GM20000 (cell line): ENCODE measurements at regions not wholly inside any gene's neighbourhood (a gene's known extent, or its start where the extent isn't known, plus 50 kb on each side); places are given as distances from the start of the nearest gene placed in this dataset.

Experiments
- DNase-seq: peaks from one replicate; pipeline ENCODE4 v3.0.0; 2012; ENCODE audit warnings: low spot score
- TF ChIP-seq, protein P1 (sequence below): IDR thresholded peaks from 2 replicates; pipeline ENCODE4 v1.5.1; 2012; ENCODE audit warnings: mild to moderate bottlenecking, control low read depth; ENCODE audit errors: extremely low read depth, missing control alignments

DNA sequence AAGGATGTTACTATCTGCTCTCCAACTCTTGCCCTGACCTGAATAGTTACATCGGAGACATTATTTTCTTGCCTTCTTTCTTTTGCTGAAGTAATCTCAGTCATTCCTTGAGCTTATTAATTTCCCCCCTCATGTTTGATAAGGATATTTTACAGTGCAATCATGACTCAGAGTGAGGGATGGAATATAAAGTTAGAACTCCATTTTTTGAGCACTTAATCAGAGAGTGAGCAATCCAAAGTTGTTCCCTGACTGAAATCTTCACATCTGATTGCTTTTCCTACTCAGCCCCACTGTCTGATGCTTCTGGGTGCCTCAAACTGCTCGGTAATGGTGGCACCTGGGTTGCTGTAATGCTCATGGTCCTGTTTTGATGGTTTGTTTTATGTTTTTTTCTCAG, 142.7 kb upstream of the SEL1L start:
- TF ChIP-seq, protein P1, sequence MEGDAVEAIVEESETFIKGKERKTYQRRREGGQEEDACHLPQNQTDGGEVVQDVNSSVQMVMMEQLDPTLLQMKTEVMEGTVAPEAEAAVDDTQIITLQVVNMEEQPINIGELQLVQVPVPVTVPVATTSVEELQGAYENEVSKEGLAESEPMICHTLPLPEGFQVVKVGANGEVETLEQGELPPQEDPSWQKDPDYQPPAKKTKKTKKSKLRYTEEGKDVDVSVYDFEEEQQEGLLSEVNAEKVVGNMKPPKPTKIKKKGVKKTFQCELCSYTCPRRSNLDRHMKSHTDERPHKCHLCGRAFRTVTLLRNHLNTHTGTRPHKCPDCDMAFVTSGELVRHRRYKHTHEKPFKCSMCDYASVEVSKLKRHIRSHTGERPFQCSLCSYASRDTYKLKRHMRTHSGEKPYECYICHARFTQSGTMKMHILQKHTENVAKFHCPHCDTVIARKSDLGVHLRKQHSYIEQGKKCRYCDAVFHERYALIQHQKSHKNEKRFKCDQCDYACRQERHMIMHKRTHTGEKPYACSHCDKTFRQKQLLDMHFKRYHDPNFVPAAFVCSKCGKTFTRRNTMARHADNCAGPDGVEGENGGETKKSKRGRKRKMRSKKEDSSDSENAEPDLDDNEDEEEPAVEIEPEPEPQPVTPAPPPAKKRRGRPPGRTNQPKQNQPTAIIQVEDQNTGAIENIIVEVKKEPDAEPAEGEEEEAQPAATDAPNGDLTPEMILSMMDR = no peak
- no peak for DNase-seq

DNA sequence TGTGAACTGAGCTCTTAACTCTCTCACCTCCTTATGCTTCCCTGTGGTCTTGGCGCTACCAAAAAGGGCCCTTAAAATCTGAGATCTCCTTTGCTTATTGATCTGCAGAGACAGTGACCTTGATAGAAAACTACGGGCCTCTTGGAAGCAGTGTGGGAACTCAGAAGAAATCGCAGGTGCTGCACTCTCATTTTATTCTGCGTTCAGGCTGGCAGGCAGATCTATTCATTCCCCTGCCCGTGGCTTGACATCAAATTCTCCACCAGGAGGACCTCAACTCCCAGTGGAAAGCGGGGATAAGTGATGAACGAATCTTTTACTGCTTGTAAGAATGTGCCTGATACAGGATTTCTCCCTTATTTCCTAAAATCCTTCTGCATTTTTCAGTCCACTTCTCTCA, 143.2 kb upstream of the SEL1L start:
- no peak for DNase-seq
- TF ChIP-seq, protein P1 = no peak

DNA sequence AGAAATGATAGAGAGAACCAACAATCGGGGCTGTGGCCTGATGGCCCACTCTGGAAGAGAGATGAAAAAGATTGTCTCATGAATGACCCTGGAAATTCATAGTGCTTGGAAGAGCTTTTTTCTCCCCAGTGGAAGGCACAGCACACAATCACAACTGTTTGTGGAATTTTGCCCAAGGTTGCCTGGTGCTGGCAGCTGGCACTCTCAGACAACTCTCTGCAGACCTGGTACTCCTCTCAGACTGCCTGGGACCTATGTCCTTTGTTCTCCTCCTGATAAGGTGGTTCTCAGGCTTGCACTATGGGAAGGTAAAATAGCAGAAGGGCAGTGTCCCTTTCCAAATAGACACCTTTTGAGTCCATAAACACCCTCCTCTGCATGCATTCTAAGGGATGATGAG, 144.1 kb upstream of the SEL1L start:
- DNase-seq = no peak
- TF ChIP-seq, protein P1 = no peak

DNA sequence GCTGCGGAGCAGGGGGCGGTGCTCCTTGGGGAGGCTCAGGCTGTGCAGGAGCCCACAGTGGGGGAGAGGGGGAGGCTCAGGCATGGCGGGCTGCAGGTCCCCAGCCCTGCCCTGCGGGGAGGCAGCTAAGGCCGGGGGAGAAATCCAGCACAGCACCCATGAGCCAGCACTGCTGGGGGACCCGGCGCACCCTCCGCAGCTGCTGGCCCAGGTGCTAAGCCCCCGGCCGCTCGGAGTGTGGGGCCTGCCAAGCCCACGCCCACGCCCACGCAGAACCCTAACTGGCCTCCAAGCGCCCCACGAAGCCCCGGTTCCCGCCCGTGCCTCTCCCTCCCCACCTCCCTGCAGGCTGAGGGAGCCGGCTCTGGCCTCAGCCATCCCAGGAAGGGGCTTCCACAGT, 145.6 kb upstream of the SEL1L start:
- TF ChIP-seq, protein P1 = no peak
- no peak for DNase-seq

DNA sequence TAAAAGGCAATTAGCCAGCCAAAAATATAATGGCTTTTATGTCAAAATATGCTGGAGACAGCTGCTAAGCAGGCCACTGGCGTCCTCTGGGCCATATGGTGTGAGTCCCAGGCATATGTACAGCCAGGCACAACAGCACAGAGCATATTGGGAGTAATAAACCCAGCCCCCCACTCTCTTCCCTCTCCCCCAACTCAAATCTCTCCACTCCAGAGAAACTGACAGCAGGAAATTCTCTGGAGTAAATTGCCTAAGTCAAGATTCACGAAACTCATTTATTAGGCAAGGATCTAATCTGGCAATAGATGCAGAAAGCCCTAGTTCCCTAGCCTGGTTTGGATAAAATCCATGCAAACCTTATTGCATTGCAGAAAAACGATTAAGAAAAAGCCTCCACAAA, 147.9 kb upstream of the SEL1L start:
- DNase-seq = no peak
- TF ChIP-seq, protein P1 = no peak

DNA sequence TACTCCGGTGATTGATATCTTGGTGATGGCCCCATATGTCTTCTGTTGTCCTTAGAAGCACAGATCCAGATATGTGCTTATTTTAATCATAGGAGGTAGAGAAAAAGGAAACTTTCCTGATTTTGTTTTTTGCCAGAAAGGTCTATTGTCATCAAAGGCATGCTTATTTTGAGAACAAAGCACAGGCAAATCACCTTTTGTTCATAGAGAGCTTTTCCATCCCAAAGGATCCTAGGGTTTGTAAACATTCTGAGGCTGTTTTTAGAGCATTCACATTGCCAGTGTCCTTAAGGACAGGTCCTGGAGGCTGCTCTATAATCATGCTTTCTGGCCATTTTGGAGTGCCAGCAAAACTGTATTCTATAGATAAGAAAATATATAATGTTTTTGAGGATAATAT, 148.5 kb upstream of the SEL1L start:
- TF ChIP-seq, protein P1 = no peak
- DNase-seq = no peak

DNA sequence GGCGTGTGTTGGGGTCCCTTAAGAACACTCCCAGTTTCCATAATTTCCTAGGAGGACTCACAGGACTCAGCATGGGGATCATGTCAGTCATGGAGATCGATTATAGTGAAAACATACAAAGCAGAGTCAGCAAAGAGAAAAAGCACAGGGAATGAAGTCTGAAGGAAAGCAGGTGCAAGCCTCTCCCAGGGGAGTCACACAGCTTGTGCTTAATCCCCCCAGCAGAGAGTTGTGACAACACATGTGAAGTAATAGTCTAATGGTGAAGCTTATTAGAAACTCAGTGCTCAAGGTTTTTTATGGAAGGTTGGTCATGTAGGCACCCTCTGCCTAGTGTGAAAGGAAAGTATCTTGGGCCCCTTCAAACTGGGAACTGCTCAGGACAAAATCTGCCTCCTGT, 149.0 kb upstream of the SEL1L start:
- TF ChIP-seq, protein P1 = no peak
- DNase-seq = no peak

DNA sequence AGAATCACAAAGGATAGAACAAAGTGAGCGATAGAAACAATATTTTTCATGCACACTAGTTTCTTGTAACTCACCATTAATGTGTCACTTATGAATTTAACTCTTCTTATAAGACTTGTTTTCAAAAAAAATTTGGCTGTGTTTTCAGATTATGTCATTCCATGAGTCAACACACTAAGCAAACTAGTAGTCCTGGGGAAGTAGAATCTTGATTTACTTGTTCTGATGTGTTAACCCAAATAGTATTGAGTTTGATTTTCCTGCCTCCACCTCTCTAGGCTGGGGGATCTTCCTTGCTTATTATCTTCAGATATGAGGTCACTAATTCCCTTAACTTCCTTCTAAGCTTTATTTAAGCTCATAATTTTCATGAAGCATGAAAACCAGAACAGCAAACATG, 151.0 kb upstream of the SEL1L start:
- DNase-seq = no peak
- TF ChIP-seq, protein P1 = no peak
